B cell (primary cell): ENCODE measurements at regions not wholly inside any gene's neighbourhood (a gene's known extent, or its start where the extent isn't known, plus 50 kb on each side); places are given as distances from the start of the nearest gene placed in this dataset.

Source experiments
- ATAC-seq: fragments of 200-7000 bp; cut with Tn5 transposase; one replicate; pipeline ENCODE4 v1.10.0; 2021; ENCODE audit warnings: low read depth, mild to moderate bottlenecking, moderate number of reproducible peaks, moderate library complexity
- CTCF ChIA-PET: fragments of 350-600 bp; sonication (Branson Sonifier 250); formaldehyde crosslinking; loops from one replicate; lab custom pipeline; 2021; ENCODE audit warnings: antibody characterized with exemption, inconsistent platforms; lab: Charles Lee
- POLR2A ChIA-PET: fragments of 350-600 bp; sonication (Branson Sonifier 250); formaldehyde crosslinking; loops from one replicate; lab custom pipeline; 2021; ENCODE audit warnings: antibody characterized with exemption; lab: Charles Lee
- DNase-seq: peaks from one replicate; pipeline ENCODE4 v3.0.0; 2013
- H2AFZ ChIP-seq: 2 replicates; pipeline ENCODE4 v1.6.1; 2012; ENCODE audit warnings: mild to moderate bottlenecking, low read depth, low read length; ENCODE audit not compliant: insufficient read depth, poor library complexity, severe bottlenecking
- H3K27ac ChIP-seq, 2 donors: 1 replicate in 1 of 2; 2 replicates in 1 of 2; pipeline ENCODE4 v1.5.1; 2012 to 2013; ENCODE audit warnings: low read length in 2 of 2, mild to moderate bottlenecking in 2 of 2, moderate library complexity in 1 of 2
- H3K27me3 ChIP-seq, 4 experiments: fragments of 200-600 bp in 1 of 4; sonication (generic) in 1 of 4; replicated peaks in 1 of 4; 1 replicate in 2 of 4; 2 replicates in 2 of 4; pipeline versions ENCODE4 v1.6.1 to v1.7.0; 2013 to 2016; ENCODE audit warnings: low read length in 3 of 4, mild to moderate bottlenecking in 2 of 4, mixed read lengths in 1 of 4, moderate library complexity in 1 of 4; ENCODE audit not compliant: insufficient read depth in 4 of 4, control insufficient read depth in 3 of 4; ENCODE audit errors: control extremely low read depth in 1 of 4
- H3K36me3 ChIP-seq, 2 experiments: replicated peaks in 1 of 2; 1 replicate in 1 of 2; 2 replicates in 1 of 2; pipeline versions ENCODE4 v1.6.1 to v1.7.1; 2013; ENCODE audit warnings: low read length in 1 of 2; ENCODE audit not compliant: insufficient read depth in 2 of 2, control insufficient read depth in 1 of 2; ENCODE audit errors: control extremely low read depth in 1 of 2, extremely low read depth in 1 of 2
- H3K4me1 ChIP-seq, 2 donors: fragments of 200-600 bp in 1 of 2; sonication (generic) in 1 of 2; 1 replicate in 1 of 2; 2 replicates in 1 of 2; pipeline versions ENCODE4 v1.5.1 to v1.6.1; 2013 to 2017; ENCODE audit warnings: low read length in 2 of 2; ENCODE audit not compliant: control insufficient read depth in 2 of 2, insufficient read depth in 2 of 2
- H3K4me2 ChIP-seq: replicated peaks from 2 replicates; pipeline ENCODE3; 2012; ENCODE audit warnings: mild to moderate bottlenecking, low read depth, low read length; ENCODE audit not compliant: poor library complexity, severe bottlenecking
- H3K4me3 ChIP-seq, 5 experiments: fragments of 200-600 bp in 1 of 5; sonication (generic) in 1 of 5; 1 replicate in 3 of 5; 2 replicates in 2 of 5; pipeline versions ENCODE4 v1.5.1 to v1.7.0; 2011 to 2016; ENCODE audit warnings: low read length in 4 of 5, mild to moderate bottlenecking in 4 of 5, low read depth in 2 of 5, control low read depth in 1 of 5, moderate library complexity in 1 of 5; ENCODE audit not compliant: insufficient read depth in 1 of 5; ENCODE audit errors: control extremely low read depth in 1 of 5, extremely low read depth in 1 of 5
- H3K79me2 ChIP-seq: fragments of 200-600 bp; sonication (generic); one replicate; pipeline ENCODE4 v1.6.0; 2016; ENCODE audit warnings: low read length; ENCODE audit not compliant: control insufficient read depth, insufficient read depth
- H3K9ac ChIP-seq: fragments of 200-600 bp; sonication (generic); 2 replicates; pipeline ENCODE4 v1.6.1; 2017; ENCODE audit warnings: mild to moderate bottlenecking, low read length, moderate library complexity
- H3K9me3 ChIP-seq, 3 donors: one replicate each; pipeline versions ENCODE4 v1.6.1 to v1.7.1; 2013; ENCODE audit warnings: low read length in 2 of 3; ENCODE audit not compliant: control insufficient read depth in 2 of 3, insufficient read depth in 1 of 3; ENCODE audit errors: control extremely low read depth in 1 of 3
- H4K20me1 ChIP-seq: 2 replicates; pipeline ENCODE4 v1.6.0; 2012; ENCODE audit warnings: mild to moderate bottlenecking, low read length; ENCODE audit not compliant: insufficient read depth, control insufficient read depth, poor library complexity, severe bottlenecking
- H3K27ac Mint-ChIP-seq: one replicate; pipeline ENCODE4 v1.8.0; 2021; ENCODE audit warnings: mixed read lengths
- H3K27me3 Mint-ChIP-seq: one replicate; pipeline ENCODE4 v1.8.0; 2021; ENCODE audit warnings: mixed read lengths
- H3K4me1 Mint-ChIP-seq: one replicate; pipeline ENCODE4 v1.8.0; 2021; ENCODE audit warnings: mixed read lengths
- H3K4me3 Mint-ChIP-seq: one replicate; pipeline ENCODE4 v1.8.0; 2021; ENCODE audit warnings: mixed read lengths
- H3K9me3 Mint-ChIP-seq: one replicate; pipeline ENCODE4 v1.8.0; 2022; ENCODE audit warnings: mixed read lengths; ENCODE audit not compliant: insufficient read depth
- CTCF ChIP-seq: fragments of 200-600 bp; IDR thresholded peaks from one replicate; pipeline ENCODE4 v1.8.0; 2022; ENCODE audit warnings: antibody characterized with exemption, mild to moderate bottlenecking
- EZH2 ChIP-seq: IDR thresholded peaks from 2 replicates; pipeline ENCODE4 v1.6.1; 2012; ENCODE audit warnings: borderline replicate concordance, low read depth, mild to moderate bottlenecking, moderate library complexity, low read length; ENCODE audit not compliant: insufficient read depth, poor library complexity, severe bottlenecking
- WGBS: methylation state at CpG from one replicate; pipeline ENCODE4 v1.1.5; 2013; ENCODE audit warnings: missing lambda C conversion rate; ENCODE audit not compliant: insufficient coverage; 5-methylcytosine and 5-hydroxymethylcytosine counted together
- intact Hi-C: fragments of 100-400 bp; cut with micrococcal nuclease; formaldehyde crosslinking; loops from one replicate; pipeline ENCODE4 v1.10.0; 2022

GRCh38 chr2:150146879-150147278 is 340.6 kb downstream of the RND3 start:
- H3K4me2 ChIP-seq: no peak overlapping the region
- H3K4me3 Mint-ChIP-seq: no peak overlapping the region
- no peak overlapping the region for H3K9ac ChIP-seq
- H3K36me3 ChIP-seq: no peaks in the 10 kb centered on the region
- ChIA-PET CTCF (no interaction called here), POLR2A (no interaction called here)
- no peaks in the 10 kb centered on the region for H3K4me1 ChIP-seq
- intact Hi-C loops: no loop called here
- WGBS: no CpG with 5 or more reads among the region's 1 CpG
- no peaks in the 10 kb centered on the region for H3K27me3 Mint-ChIP-seq
- DNase-seq: no peak
- no peaks in the 10 kb centered on the region for H3K4me1 Mint-ChIP-seq
- no peak overlapping the region for H3K4me3 ChIP-seq
- no peak overlapping the region for H3K27ac ChIP-seq
- peaks cover 3% of the 10 kb centered on the region for H3K9me3 Mint-ChIP-seq
- peaks cover 0 to 10% (median 3%) of the 10 kb centered on the region in 3 donors for H3K9me3 ChIP-seq
- no peaks in the 10 kb centered on the region for H3K27me3 ChIP-seq
- ATAC-seq: no peak
- no peak for TF ChIP-seq EZH2
- TF ChIP-seq CTCF: no peak
- no peaks in the 10 kb centered on the region for H4K20me1 ChIP-seq
- no peak overlapping the region for H2AFZ ChIP-seq
- H3K79me2 ChIP-seq: no peaks in the 10 kb centered on the region
- H3K27ac Mint-ChIP-seq: no peak overlapping the region

GRCh38 chr2:150145299-150145692 is 342.2 kb downstream of the RND3 start:
- Histone ChIP-seq H3K9me3 (peaks cover 0 to 10% (median 3%) of the 10 kb centered on the region in 3 donors), H4K20me1 (no peaks in the 10 kb centered on the region), H3K9ac (no peak overlapping the region), H3K27ac (no peak overlapping the region), H2AFZ (no peak overlapping the region), H3K27me3 (no peaks in the 10 kb centered on the region), H3K79me2 (no peaks in the 10 kb centered on the region), H3K36me3 (no peaks in the 10 kb centered on the region), H3K4me2 (no peak overlapping the region), H3K4me3 (no peak overlapping the region), H3K4me1 (no peaks in the 10 kb centered on the region)
- CTCF ChIA-PET: no interaction called here
- H3K4me3 Mint-ChIP-seq: no peak overlapping the region
- TF ChIP-seq EZH2 (no peak), CTCF (no peak)
- POLR2A ChIA-PET: no interaction called here
- intact Hi-C loops: no loop called here
- no peak for ATAC-seq
- H3K27ac Mint-ChIP-seq: no peak overlapping the region
- H3K4me1 Mint-ChIP-seq: no peaks in the 10 kb centered on the region
- no peaks in the 10 kb centered on the region for H3K27me3 Mint-ChIP-seq
- WGBS: 55% methylated on average over 2 of the region's 4 CpGs
- peaks cover 3% of the 10 kb centered on the region for H3K9me3 Mint-ChIP-seq
- no peak for DNase-seq
